ENCODE measurements at regions not wholly inside any gene's neighbourhood (a gene's known extent, or its start where the extent isn't known, plus 50 kb on each side); places are given as distances from the start of the nearest gene placed in this dataset.
"Not testable (repeated sequence)": the region's sequence is repeated elsewhere in the genome, so short reads cannot be mapped to it uniquely, and the experiment has no call there.

GRCh38 chrX:87901060-87901459 is 383.5 kb downstream of the KLHL4 start:
- intact Hi-C loops (cut with DNase I) = no loop called here

GRCh38 chrX:87914726-87915125 is 397.1 kb downstream of the KLHL4 start:
- ATAC-seq (no peak), DNase-seq (ENCODE audit: missing footprints) (no peak)
- intact Hi-C loops (cut with DNase I) = no loop called here

More at GRCh38 chrX:87901060-87901459, 383.5 kb downstream of the KLHL4 start:
- ATAC-seq (no peak), DNase-seq (ENCODE audit: missing footprints) (no peak)

GRCh38 chrX:87924619-87925018 is 407.0 kb downstream of the KLHL4 start:
- DNase-seq (ENCODE audit: missing footprints) (no peak), ATAC-seq (peak; percentile 56)
- intact Hi-C loops (cut with DNase I) = no loop called here

GRCh38 chrX:87941841-87942240 is 424.2 kb downstream of the KLHL4 start:
- DNase-seq (ENCODE audit: missing footprints) (no peak), ATAC-seq (no peak)
- intact Hi-C loops (cut with DNase I) = no loop called here

- no peak for DNase-seq (ENCODE audit: missing footprints)
- intact Hi-C loops (cut with DNase I) = no loop called here
- ATAC-seq = no peak
Measured at GRCh38 chrX:87961471-87961870, 443.9 kb downstream of the KLHL4 start.

GRCh38 chrX:87968118-87968517 is 450.5 kb downstream of the KLHL4 start:
- intact Hi-C loops (cut with DNase I) = no loop called here
- no peak for ATAC-seq
- no peak for DNase-seq (ENCODE audit: missing footprints)

GRCh38 chrX:87972121-87972520 is 454.5 kb downstream of the KLHL4 start:
- DNase-seq (ENCODE audit: missing footprints); ATAC-seq; intact Hi-C loops (cut with DNase I): not testable (repeated sequence)

GRCh38 chrX:87975365-87975764 is 457.8 kb downstream of the KLHL4 start:
- intact Hi-C loops (cut with DNase I) = no loop called here
- ATAC-seq = no peak
- no peak for DNase-seq (ENCODE audit: missing footprints)

- ATAC-seq; DNase-seq (ENCODE audit: missing footprints); intact Hi-C loops (cut with DNase I): not testable (repeated sequence)
Measured at GRCh38 chrX:88007873-88008272, 490.3 kb downstream of the KLHL4 start.

GRCh38 chrX:88024022-88024421 is 506.4 kb downstream of the KLHL4 start:
- no peak for DNase-seq (ENCODE audit: missing footprints)
- ATAC-seq = no peak
- intact Hi-C loops (cut with DNase I) = no loop called here

GRCh38 chrX:88072339-88073030 is 554.9 kb downstream of the KLHL4 start:
- ATAC-seq = no peak
- no peak for DNase-seq (ENCODE audit: missing footprints)
- intact Hi-C loops (cut with DNase I) = no loop called here

- intact Hi-C loops (cut with DNase I) = no loop called here
- DNase-seq (ENCODE audit: missing footprints) = no peak
- ATAC-seq = no peak
Measured at GRCh38 chrX:88101968-88102367, 584.4 kb downstream of the KLHL4 start.

GRCh38 chrX:88135735-88136134 is 611.3 kb upstream of the CPXCR1 start:
- intact Hi-C loops (cut with DNase I) = no loop called here
- ATAC-seq = no peak
- DNase-seq (ENCODE audit: missing footprints) = no peak

GRCh38 chrX:88136328-88136727 is 610.7 kb upstream of the CPXCR1 start:
- no peak for DNase-seq (ENCODE audit: missing footprints)
- ATAC-seq = no peak
- intact Hi-C loops (cut with DNase I) = no loop called here

GRCh38 chrX:88146577-88146976 is 600.4 kb upstream of the CPXCR1 start:
- no peak for ATAC-seq
- no peak for DNase-seq (ENCODE audit: missing footprints)
- intact Hi-C loops (cut with DNase I) = no loop called here

GRCh38 chrX:88170553-88170952 is 576.5 kb upstream of the CPXCR1 start:
- intact Hi-C loops (cut with DNase I) = no loop called here
- ATAC-seq (no peak), DNase-seq (ENCODE audit: missing footprints) (no peak)

- intact Hi-C loops (cut with DNase I); ATAC-seq; DNase-seq (ENCODE audit: missing footprints): not testable (repeated sequence)
Measured at GRCh38 chrX:88173932-88174440, 573.0 kb upstream of the CPXCR1 start.

GRCh38 chrX:88202149-88202548 is 544.9 kb upstream of the CPXCR1 start:
- DNase-seq (ENCODE audit: missing footprints) = no peak
- intact Hi-C loops (cut with DNase I) = no loop called here
- no peak for ATAC-seq

GRCh38 chrX:88244066-88244465 is 503.0 kb upstream of the CPXCR1 start:
- ATAC-seq = no peak
- intact Hi-C loops (cut with DNase I) = no loop called here
- no peak for DNase-seq (ENCODE audit: missing footprints)

GRCh38 chrX:88284844-88285243 is 462.2 kb upstream of the CPXCR1 start:
- intact Hi-C loops (cut with DNase I) = no loop called here
- ATAC-seq (no peak), DNase-seq (ENCODE audit: missing footprints) (no peak)

GRCh38 chrX:88313972-88314371 is 433.1 kb upstream of the CPXCR1 start:
- intact Hi-C loops (cut with DNase I); ATAC-seq; DNase-seq (ENCODE audit: missing footprints): not testable (repeated sequence)
